ENCODE measurements at regions not wholly inside any gene's neighbourhood (a gene's known extent, or its start where the extent isn't known, plus 50 kb on each side); places are given as distances from the start of the nearest gene placed in this dataset.

DNA sequence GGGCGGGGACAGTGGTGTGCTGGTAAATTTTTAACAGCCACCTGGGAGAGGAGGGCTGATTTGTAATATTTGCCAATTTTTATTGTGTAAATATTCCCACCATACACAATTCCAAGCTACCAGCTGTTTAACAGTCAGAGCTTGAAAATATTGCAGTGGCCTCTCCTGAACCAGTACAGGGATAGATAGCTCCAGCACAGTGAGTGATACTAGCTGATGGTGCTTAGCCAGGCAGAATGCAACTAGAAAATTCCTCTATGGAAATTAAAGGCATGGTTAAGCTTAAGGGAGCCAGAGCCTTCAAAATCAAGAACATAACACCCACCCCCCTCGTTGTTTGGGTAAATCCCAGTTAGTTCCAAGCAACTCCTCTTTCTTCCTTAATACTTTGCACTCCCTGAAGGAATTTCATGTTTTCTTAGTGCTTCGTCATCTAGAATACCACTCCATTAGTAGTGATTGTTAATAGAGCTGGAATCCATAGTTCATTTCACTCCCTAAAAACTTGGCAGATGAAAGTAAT, 96.6 kb downstream of the CYB561 start:
- DNase-seq = no peak
- POLR2A ChIA-PET = no interaction called here

DNA sequence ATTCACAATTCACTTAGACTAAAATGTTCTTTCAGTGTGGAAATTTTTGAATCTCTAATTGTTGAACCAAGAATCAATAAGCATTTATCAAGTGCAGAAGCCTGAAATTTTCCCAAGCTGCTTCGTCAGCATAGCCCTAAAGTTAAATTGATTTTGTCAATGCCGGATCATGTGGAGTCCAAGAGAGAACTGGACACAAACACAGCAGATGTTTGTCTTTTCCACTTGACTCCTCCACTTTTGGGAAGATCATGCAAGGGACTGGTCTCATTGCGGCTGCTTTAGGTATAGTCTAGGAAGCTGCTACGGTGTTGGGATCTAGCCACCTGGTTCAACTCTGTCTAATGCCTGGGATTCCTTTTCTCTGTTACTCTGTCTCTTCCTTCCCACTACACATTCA, 95.7 kb downstream of the CYB561 start:
- Histone ChIP-seq H3K27me3 (ENCODE audit: control insufficient read depth in 2 of 2, insufficient read depth in 2 of 2, low read length in 2 of 2) (no peaks in the 10 kb centered on the region), H3K9me3 (ENCODE audit: control insufficient read depth in 2 of 3, low read length in 3 of 3) (no peaks in the 10 kb centered on the region), H3K4me1 (ENCODE audit: control insufficient read depth in 2 of 2, insufficient read depth in 2 of 2, low read length in 2 of 2) (no peaks in the 10 kb centered on the region), H3K36me3 (ENCODE audit: control insufficient read depth in 2 of 3, insufficient read depth in 3 of 3, low read length in 3 of 3) (no peaks in the 10 kb centered on the region), H3K27ac (ENCODE audit: low read depth, low read length) (no peak overlapping the region), H3K4me3 (ENCODE audit: low read length) (no peak overlapping the region)
- ATAC-seq = no peak
- POLR2A ChIA-PET = no interaction called here
- CTCF ChIA-PET = no interaction called here
- Mint-ChIP-seq H3K4me1 (no peaks in the 10 kb centered on the region), H3K36me3 (peaks cover 0 to 32% (median 5%) of the 10 kb centered on the region in 5 donors), H3K4me3 (no peak overlapping the region), H3K27me3 (peaks cover 0 to 5% (median 0%) of the 10 kb centered on the region in 5 donors), H3K27ac (no peak overlapping the region), H3K9me3 (peaks cover 0 to 3% (median 0%) of the 10 kb centered on the region in 11 donors)
- intact Hi-C loops (cut with micrococcal nuclease) = no loop called here
- DNase-seq = no peak

More for the DNA sequence above, 96.6 kb downstream of the CYB561 start:
- no peak for ATAC-seq
- Mint-ChIP-seq H3K36me3 (peaks cover 0 to 33% (median 5%) of the 10 kb centered on the region in 5 donors), H3K4me1 (no peaks in the 10 kb centered on the region), H3K4me3 (no peak overlapping the region), H3K27ac (no peak overlapping the region), H3K9me3 (peaks cover 0 to 3% (median 0%) of the 10 kb centered on the region in 11 donors), H3K27me3 (peaks cover 0 to 5% (median 0%) of the 10 kb centered on the region in 5 donors)
- no peaks in the 10 kb centered on the region for H3K36me3 ChIP-seq (ENCODE audit: control insufficient read depth in 2 of 3, insufficient read depth in 3 of 3, low read length in 3 of 3)
- H3K27ac ChIP-seq (ENCODE audit: low read depth, low read length) = no peak overlapping the region
- no peaks in the 10 kb centered on the region for H3K27me3 ChIP-seq (ENCODE audit: control insufficient read depth in 2 of 2, insufficient read depth in 2 of 2, low read length in 2 of 2)
- H3K9me3 ChIP-seq (ENCODE audit: control insufficient read depth in 2 of 3, low read length in 3 of 3) = no peaks in the 10 kb centered on the region
- H3K4me3 ChIP-seq (ENCODE audit: low read length) = no peak overlapping the region
- intact Hi-C loops (cut with micrococcal nuclease) = no loop called here
- CTCF ChIA-PET = no interaction called here
- H3K4me1 ChIP-seq (ENCODE audit: control insufficient read depth in 2 of 2, insufficient read depth in 2 of 2, low read length in 2 of 2) = no peaks in the 10 kb centered on the region

DNA sequence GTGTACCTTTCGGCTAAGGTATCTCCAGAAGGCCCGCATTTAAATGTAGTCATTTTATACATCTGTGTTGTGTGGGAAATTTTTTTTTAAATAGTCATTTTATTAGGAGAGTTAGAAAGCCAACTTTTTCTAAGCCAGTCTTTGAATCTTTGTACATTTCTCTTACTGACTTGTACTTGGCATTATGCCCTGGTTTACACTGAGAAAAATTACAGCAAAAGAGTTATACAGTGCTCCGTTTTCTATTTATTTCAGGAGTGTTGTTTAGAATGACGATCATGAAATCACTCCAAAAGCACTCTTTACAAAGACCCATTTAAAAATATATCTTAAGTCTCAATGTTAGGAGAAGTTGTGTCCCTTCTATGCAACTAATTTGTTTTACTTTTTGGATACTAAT, 91.8 kb downstream of the CYB561 start:
- H3K9me3 Mint-ChIP-seq = peaks cover 0 to 3% (median 0%) of the 10 kb centered on the region in 11 donors
- ATAC-seq = no peak

DNA sequence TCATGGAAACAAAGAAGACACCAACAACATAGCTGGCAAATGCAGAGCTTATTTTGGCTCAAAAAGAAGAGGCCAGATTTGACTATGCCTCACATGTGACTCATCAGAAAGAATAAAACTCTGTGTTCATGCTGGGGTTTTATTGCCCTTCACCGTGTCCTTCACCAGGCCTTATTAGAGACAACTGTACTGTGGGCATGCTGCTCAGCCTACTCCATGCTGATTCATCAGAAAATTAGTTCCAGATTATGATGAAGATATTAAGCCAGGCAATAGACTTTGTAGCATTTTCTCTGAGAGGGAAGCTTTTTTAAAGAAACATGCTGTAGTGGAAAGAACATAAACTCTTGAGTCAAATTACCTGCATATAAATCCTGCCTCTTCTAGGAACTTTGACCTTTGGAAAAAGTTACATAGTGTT, 89.8 kb downstream of the CYB561 start:
- Mint-ChIP-seq H3K4me1 (no peaks in the 10 kb centered on the region), H3K4me3 (no peak overlapping the region), H3K9me3 (peaks cover 0 to 3% (median 0%) of the 10 kb centered on the region in 11 donors), H3K27me3 (peaks cover 0 to 2% (median 0%) of the 10 kb centered on the region in 5 donors), H3K27ac (no peak overlapping the region), H3K36me3 (peaks cover 0 to 37% (median 8%) of the 10 kb centered on the region in 5 donors)
- intact Hi-C loops (cut with micrococcal nuclease) = no loop called here
- no peaks in the 10 kb centered on the region for H3K9me3 ChIP-seq (ENCODE audit: control insufficient read depth in 2 of 3, low read length in 3 of 3)
- H3K36me3 ChIP-seq (ENCODE audit: control insufficient read depth in 2 of 3, insufficient read depth in 3 of 3, low read length in 3 of 3) = no peaks in the 10 kb centered on the region
- ChIA-PET POLR2A (interaction anchor here (0.6 kb wide), 1 partner anchor 399 kb away, joined by 3 read pairs; no protein-coding TSS in a partner anchor), CTCF (no interaction called here)
- no peaks in the 10 kb centered on the region for H3K4me1 ChIP-seq (ENCODE audit: control insufficient read depth in 2 of 2, insufficient read depth in 2 of 2, low read length in 2 of 2)
- ATAC-seq = no peak
- no peak for DNase-seq
- no peak overlapping the region for H3K4me3 ChIP-seq (ENCODE audit: low read length)
- H3K27me3 ChIP-seq (ENCODE audit: control insufficient read depth in 2 of 2, insufficient read depth in 2 of 2, low read length in 2 of 2) = no peaks in the 10 kb centered on the region
- no peak overlapping the region for H3K27ac ChIP-seq (ENCODE audit: low read depth, low read length)

More for the DNA sequence above, 91.8 kb downstream of the CYB561 start:
- Histone ChIP-seq H3K27ac (ENCODE audit: low read depth, low read length) (no peak overlapping the region), H3K9me3 (ENCODE audit: control insufficient read depth in 2 of 3, low read length in 3 of 3) (no peaks in the 10 kb centered on the region), H3K4me1 (ENCODE audit: control insufficient read depth in 2 of 2, insufficient read depth in 2 of 2, low read length in 2 of 2) (no peaks in the 10 kb centered on the region), H3K4me3 (ENCODE audit: low read length) (no peak overlapping the region), H3K36me3 (ENCODE audit: control insufficient read depth in 2 of 3, insufficient read depth in 3 of 3, low read length in 3 of 3) (no peaks in the 10 kb centered on the region), H3K27me3 (ENCODE audit: control insufficient read depth in 2 of 2, insufficient read depth in 2 of 2, low read length in 2 of 2) (no peaks in the 10 kb centered on the region)
- Mint-ChIP-seq H3K27ac (no peak overlapping the region), H3K4me3 (no peak overlapping the region), H3K4me1 (no peaks in the 10 kb centered on the region), H3K36me3 (peaks cover 0 to 34% (median 5%) of the 10 kb centered on the region in 5 donors), H3K27me3 (peaks cover 0 to 5% (median 0%) of the 10 kb centered on the region in 5 donors)
- no peak for DNase-seq
- ChIA-PET CTCF (no interaction called here), POLR2A (no interaction called here)
- intact Hi-C loops (cut with micrococcal nuclease) = no loop called here

DNA sequence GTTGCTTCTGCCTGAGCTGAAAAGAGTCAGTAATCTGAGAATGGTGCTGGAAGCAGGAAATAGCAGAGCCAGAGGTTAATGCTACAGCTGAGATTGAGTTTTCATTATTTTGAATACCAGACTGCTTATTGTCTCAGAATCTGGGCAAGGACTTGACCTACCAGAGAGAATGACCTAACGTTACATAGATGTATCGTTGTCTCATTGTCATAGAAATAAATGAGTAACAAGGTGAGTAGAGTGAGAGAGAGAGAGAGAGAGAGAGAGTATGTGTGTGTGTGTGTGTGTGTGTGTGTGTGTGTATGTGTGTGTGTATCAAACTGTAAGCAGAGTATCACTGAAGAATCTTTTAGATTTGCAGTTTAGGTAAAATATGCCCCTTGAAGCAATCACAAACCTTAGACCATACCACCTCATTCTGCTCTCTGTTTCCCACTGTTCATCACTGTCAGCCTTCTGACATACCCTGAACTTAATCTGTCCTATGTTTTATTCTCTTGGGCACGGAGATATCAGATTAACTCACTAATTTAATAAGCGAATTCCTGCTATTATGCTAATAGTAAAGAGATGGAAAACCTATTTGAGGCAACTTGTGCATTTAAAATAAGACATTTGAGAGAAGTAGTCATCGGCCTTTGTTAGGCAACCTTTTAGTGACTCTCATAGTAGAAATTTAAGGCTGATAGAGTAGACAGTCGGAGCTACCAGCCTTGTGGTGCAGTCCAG, 87.8 kb downstream of the CYB561 start:
- Mint-ChIP-seq H3K36me3 (peaks cover 0 to 38% (median 4%) of the 10 kb centered on the region in 5 donors), H3K4me1 (no peaks in the 10 kb centered on the region), H3K27ac (no peak overlapping the region), H3K9me3 (peaks cover 0 to 3% (median 0%) of the 10 kb centered on the region in 11 donors), H3K27me3 (no peaks in the 10 kb centered on the region), H3K4me3 (no peak overlapping the region)
- no peak overlapping the region for H3K4me3 ChIP-seq (ENCODE audit: low read length)
- POLR2A ChIA-PET = no interaction called here
- no peak overlapping the region for H3K27ac ChIP-seq (ENCODE audit: low read depth, low read length)
- intact Hi-C loops (cut with micrococcal nuclease) = no loop called here
- no peaks in the 10 kb centered on the region for H3K27me3 ChIP-seq (ENCODE audit: control insufficient read depth in 2 of 2, insufficient read depth in 2 of 2, low read length in 2 of 2)
- ATAC-seq (no peak), DNase-seq (no peak)
- CTCF ChIA-PET = no interaction called here
- H3K9me3 ChIP-seq (ENCODE audit: control insufficient read depth in 2 of 3, low read length in 3 of 3) = no peaks in the 10 kb centered on the region
- H3K4me1 ChIP-seq (ENCODE audit: control insufficient read depth in 2 of 2, insufficient read depth in 2 of 2, low read length in 2 of 2) = no peaks in the 10 kb centered on the region
- no peaks in the 10 kb centered on the region for H3K36me3 ChIP-seq (ENCODE audit: control insufficient read depth in 2 of 3, insufficient read depth in 3 of 3, low read length in 3 of 3)

DNA sequence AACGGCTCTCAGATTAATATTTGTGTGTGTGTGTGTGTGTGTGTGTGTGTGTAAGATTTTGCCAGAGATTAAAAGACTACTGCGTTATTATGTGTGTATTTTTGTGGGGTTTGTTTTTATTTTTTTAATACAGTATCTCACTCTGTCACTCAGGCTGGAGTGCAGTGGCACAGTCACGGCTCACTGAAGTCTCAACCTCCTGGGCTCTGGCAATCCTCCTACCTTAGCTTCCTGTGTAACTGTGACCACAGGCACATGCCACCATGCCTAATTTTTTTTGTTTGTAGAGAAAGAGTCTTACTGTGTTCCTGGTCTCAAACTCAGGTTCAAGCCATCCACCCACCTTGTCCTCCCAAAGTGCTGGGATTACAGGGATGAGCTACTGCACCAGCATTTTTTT, 87.2 kb downstream of the CYB561 start:
- H3K27ac Mint-ChIP-seq = no peak overlapping the region
- no peak overlapping the region for H3K4me3 Mint-ChIP-seq
- DNase-seq (no peak), ATAC-seq (no peak)
- no peaks in the 10 kb centered on the region for H3K27me3 Mint-ChIP-seq
- Histone ChIP-seq H3K27ac (ENCODE audit: low read depth, low read length) (no peak overlapping the region), H3K36me3 (ENCODE audit: control insufficient read depth in 2 of 3, insufficient read depth in 3 of 3, low read length in 3 of 3) (no peaks in the 10 kb centered on the region), H3K4me1 (ENCODE audit: control insufficient read depth in 2 of 2, insufficient read depth in 2 of 2, low read length in 2 of 2) (no peaks in the 10 kb centered on the region), H3K4me3 (ENCODE audit: low read length) (no peak overlapping the region), H3K9me3 (ENCODE audit: control insufficient read depth in 2 of 3, low read length in 3 of 3) (no peaks in the 10 kb centered on the region), H3K27me3 (ENCODE audit: control insufficient read depth in 2 of 2, insufficient read depth in 2 of 2, low read length in 2 of 2) (no peaks in the 10 kb centered on the region)
- H3K36me3 Mint-ChIP-seq = peaks cover 0 to 42% (median 4%) of the 10 kb centered on the region in 5 donors
- no peaks in the 10 kb centered on the region for H3K4me1 Mint-ChIP-seq
- ChIA-PET POLR2A (no interaction called here), CTCF (no interaction called here)
- intact Hi-C loops (cut with micrococcal nuclease) = no loop called here
- peaks cover 0 to 3% (median 0%) of the 10 kb centered on the region in 11 donors for H3K9me3 Mint-ChIP-seq

DNA sequence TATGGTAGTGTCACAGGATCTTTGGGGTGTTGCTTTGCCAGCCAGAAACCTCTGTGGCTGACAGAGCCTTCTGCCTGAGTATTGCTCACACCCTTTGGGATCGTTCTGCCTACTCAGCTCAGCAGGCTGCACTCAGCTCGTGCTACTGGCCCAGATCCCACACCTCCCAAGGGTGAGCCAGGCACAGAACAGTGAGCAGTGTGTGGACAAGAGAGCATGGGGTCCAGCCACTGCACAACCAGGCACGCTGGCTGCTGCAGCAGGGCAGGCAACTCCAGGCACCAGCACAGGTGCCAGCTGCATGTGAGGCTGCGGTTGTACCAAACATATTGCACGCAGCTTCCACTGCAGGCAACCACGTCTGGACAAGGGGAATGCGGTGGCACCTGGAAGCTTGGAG, 84.9 kb downstream of the CYB561 start:
- Mint-ChIP-seq H3K4me1 (no peaks in the 10 kb centered on the region), H3K4me3 (no peak overlapping the region), H3K36me3 (peaks cover 0 to 42% (median 4%) of the 10 kb centered on the region in 5 donors), H3K27ac (no peak overlapping the region), H3K9me3 (peaks cover 0 to 3% (median 0%) of the 10 kb centered on the region in 11 donors), H3K27me3 (peaks cover 0 to 9% (median 0%) of the 10 kb centered on the region in 5 donors)
- Histone ChIP-seq H3K27me3 (ENCODE audit: control insufficient read depth in 2 of 2, insufficient read depth in 2 of 2, low read length in 2 of 2) (no peaks in the 10 kb centered on the region), H3K36me3 (ENCODE audit: control insufficient read depth in 2 of 3, insufficient read depth in 3 of 3, low read length in 3 of 3) (no peaks in the 10 kb centered on the region), H3K9me3 (ENCODE audit: control insufficient read depth in 2 of 3, low read length in 3 of 3) (no peaks in the 10 kb centered on the region), H3K27ac (ENCODE audit: low read depth, low read length) (no peak overlapping the region), H3K4me1 (ENCODE audit: control insufficient read depth in 2 of 2, insufficient read depth in 2 of 2, low read length in 2 of 2) (no peaks in the 10 kb centered on the region), H3K4me3 (ENCODE audit: low read length) (no peak overlapping the region)
- no peak for DNase-seq
- intact Hi-C loops (cut with micrococcal nuclease) = no loop called here
- no peak for ATAC-seq
- CTCF ChIA-PET = no interaction called here
- POLR2A ChIA-PET = no interaction called here
